ENCODE measurements at regions not wholly inside any gene's neighbourhood (a gene's known extent, or its start where the extent isn't known, plus 50 kb on each side); places are given as distances from the start of the nearest gene placed in this dataset.

GRCh38 chr4:17103231-17103630 is 204.8 kb upstream of the LDB2 start:
- H3K36me3 ChIP-seq, result no peaks in the 10 kb centered on the region
- in situ Hi-C loops (cut with MboI; ENCODE audit: low pct_ligation_motif_present in 1 of 4, low pct_unique_long_range_greater_than_20kb in 1 of 4, low sequenced_read_pairs in 3 of 4) (no loop called here), intact Hi-C loops (cut with DNase I; ENCODE audit: low total_unique reads) (no loop called here)
- TF ChIP-seq CTCF (IDR thresholded peaks at IDR 0.05) (no peak), POLR2AphosphoS5 (IDR thresholded peaks at IDR 0.05) (no peak), EP300 (IDR thresholded peaks at IDR 0.05; ENCODE audit: low read depth) (no peak), POLR2A (IDR thresholded peaks at IDR 0.05) (no peak)
- H3K4me3 ChIP-seq, result no peak overlapping the region
- no peaks in the 10 kb centered on the region for H3K9me3 ChIP-seq
- H3K27me3 ChIP-seq, result no peaks in the 10 kb centered on the region
- no peaks in the 10 kb centered on the region for H3K4me1 ChIP-seq
- H3K27ac ChIP-seq, result no peak overlapping the region
- WGBS, 2 donors (ENCODE audit: low coverage in 1 of 2), result 57% methylated on average over 1 of the region's 1 CpG
- no peak for DNase-seq

DNA sequence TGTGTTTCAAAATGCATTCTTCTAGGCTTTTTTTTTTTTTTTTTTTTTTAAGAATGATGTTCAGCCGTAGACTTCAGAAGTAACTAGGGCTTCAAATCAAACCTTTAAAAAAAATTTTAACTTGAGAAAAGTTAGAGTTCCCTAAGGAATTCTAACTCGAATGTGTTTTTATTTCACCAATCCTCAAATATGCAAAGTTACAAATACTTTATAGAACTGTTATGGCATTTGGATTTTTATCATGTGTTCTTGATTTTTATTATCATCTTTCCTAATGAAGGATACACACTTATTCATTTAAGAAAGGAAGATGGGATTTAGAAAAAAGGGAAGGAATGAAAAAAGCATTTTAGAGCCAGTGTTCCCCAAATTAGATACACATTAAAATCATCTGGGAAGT is 200.6 kb upstream of the LDB2 start:
- Histone ChIP-seq H3K36me3 (no peaks in the 10 kb centered on the region), H3K27ac (no peak overlapping the region), H3K9me3 (no peaks in the 10 kb centered on the region), H3K4me1 (no peaks in the 10 kb centered on the region), H3K27me3 (no peaks in the 10 kb centered on the region), H3K4me3 (no peak overlapping the region)
- DNase-seq, result no peak
- intact Hi-C loops (cut with DNase I; ENCODE audit: low total_unique reads) (no loop called here), in situ Hi-C loops (cut with MboI; ENCODE audit: low pct_ligation_motif_present in 1 of 4, low pct_unique_long_range_greater_than_20kb in 1 of 4, low sequenced_read_pairs in 3 of 4) (no loop called here)
- TF ChIP-seq CTCF (IDR thresholded peaks at IDR 0.05), result no peak
- WGBS, 2 donors (ENCODE audit: low coverage in 1 of 2), result 68% methylated on average over 2 of the region's 2 CpGs

DNA sequence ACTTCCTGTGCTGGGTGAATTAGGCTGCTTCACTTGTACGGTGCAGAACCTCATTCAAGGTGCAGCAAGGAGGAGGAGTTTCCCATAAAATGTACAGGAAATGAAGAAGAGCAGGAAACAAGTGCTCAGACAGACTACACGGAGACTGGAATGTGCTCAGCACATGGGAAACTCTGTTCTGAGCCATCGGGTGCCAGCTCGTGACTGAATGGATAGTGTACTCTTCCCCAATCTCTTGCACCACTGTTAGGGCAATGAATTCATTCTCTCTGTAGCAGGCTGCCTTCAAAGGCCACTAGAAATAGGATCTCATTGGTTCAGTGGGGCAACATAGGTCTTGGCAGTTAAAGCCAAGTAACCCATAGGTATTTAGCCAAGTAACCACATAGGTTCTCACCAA is 200.0 kb upstream of the LDB2 start:
- Histone ChIP-seq H3K27ac (no peak overlapping the region), H3K9me3 (no peaks in the 10 kb centered on the region), H3K4me1 (no peaks in the 10 kb centered on the region), H3K27me3 (no peaks in the 10 kb centered on the region), H3K4me3 (no peak overlapping the region), H3K36me3 (no peaks in the 10 kb centered on the region)
- WGBS, 2 donors (ENCODE audit: low coverage in 1 of 2), result 76 to 79% methylated on average over 4 of the region's 4 CpGs
- no peak for DNase-seq
- TF ChIP-seq EP300 (IDR thresholded peaks at IDR 0.05; ENCODE audit: low read depth) (no peak), POLR2AphosphoS5 (IDR thresholded peaks at IDR 0.05) (no peak), CTCF (IDR thresholded peaks at IDR 0.05) (no peak), POLR2A (IDR thresholded peaks at IDR 0.05) (no peak)
- in situ Hi-C loops (cut with MboI; ENCODE audit: low pct_ligation_motif_present in 1 of 4, low pct_unique_long_range_greater_than_20kb in 1 of 4, low sequenced_read_pairs in 3 of 4) (no loop called here), intact Hi-C loops (cut with DNase I; ENCODE audit: low total_unique reads) (no loop called here)

GRCh38 chr4:17097362-17097761 is 198.9 kb upstream of the LDB2 start:
- H3K27me3 ChIP-seq, result no peaks in the 10 kb centered on the region
- intact Hi-C loops (cut with DNase I; ENCODE audit: low total_unique reads) (no loop called here), in situ Hi-C loops (cut with MboI; ENCODE audit: low pct_ligation_motif_present in 1 of 4, low pct_unique_long_range_greater_than_20kb in 1 of 4, low sequenced_read_pairs in 3 of 4) (no loop called here)
- no peaks in the 10 kb centered on the region for H3K4me1 ChIP-seq
- TF ChIP-seq CTCF (IDR thresholded peaks at IDR 0.05), result no peak
- TF ChIP-seq POLR2AphosphoS5 (IDR thresholded peaks at IDR 0.05), result no peak
- TF ChIP-seq EP300 (IDR thresholded peaks at IDR 0.05; ENCODE audit: low read depth), result no peak
- TF ChIP-seq POLR2A (IDR thresholded peaks at IDR 0.05), result no peak
- WGBS, 2 donors (ENCODE audit: low coverage in 1 of 2), result 33 to 48% methylated on average over 1 of the region's 1 CpG
- H3K27ac ChIP-seq, result no peak overlapping the region
- no peak for DNase-seq
- no peaks in the 10 kb centered on the region for H3K9me3 ChIP-seq
- H3K36me3 ChIP-seq, result no peaks in the 10 kb centered on the region
- no peak overlapping the region for H3K4me3 ChIP-seq
